ENCODE measurements at regions not wholly inside any gene's neighbourhood (a gene's known extent, or its start where the extent isn't known, plus 50 kb on each side); places are given as distances from the start of the nearest gene placed in this dataset.

- TF ChIP-seq RAD21 (conservative IDR thresholded peaks at IDR 0.05) (no peak), POLR2AphosphoS5 (IDR thresholded peaks at IDR 0.05) (no peak), CTCF (IDR thresholded peaks at IDR 0.05; ENCODE audit: poor library complexity, severe bottlenecking) (no peak), EP300 (conservative IDR thresholded peaks at IDR 0.05; ENCODE audit: poor library complexity, severe bottlenecking) (no peak), EZH2 (IDR thresholded peaks at IDR 0.05; ENCODE audit: borderline replicate concordance, insufficient read depth, low read length, poor library complexity, severe bottlenecking) (no peak), REST (IDR thresholded peaks at IDR 0.05; ENCODE audit: borderline replicate concordance) (no peak)
Measured at GRCh38 chr11:116360221-116360941, 412.4 kb downstream of the BUD13 start.

All from neural cell (in vitro differentiated cells).